ENCODE measurements at regions not wholly inside any gene's neighbourhood (a gene's known extent, or its start where the extent isn't known, plus 50 kb on each side); places are given as distances from the start of the nearest gene placed in this dataset.

GRCh38 chr12:89821896-89822295, 113.3 kb upstream of the ATP2B1 start:
- no peak for DNase-seq (ENCODE audit: low spot score)

- DNase-seq (ENCODE audit: low spot score): no peak
Observed at GRCh38 chr12:89817501-89818226, 109.0 kb upstream of the ATP2B1 start.

GRCh38 chr12:89815225-89815624, 106.6 kb upstream of the ATP2B1 start:
- no peak for DNase-seq (ENCODE audit: low spot score)

DNA sequence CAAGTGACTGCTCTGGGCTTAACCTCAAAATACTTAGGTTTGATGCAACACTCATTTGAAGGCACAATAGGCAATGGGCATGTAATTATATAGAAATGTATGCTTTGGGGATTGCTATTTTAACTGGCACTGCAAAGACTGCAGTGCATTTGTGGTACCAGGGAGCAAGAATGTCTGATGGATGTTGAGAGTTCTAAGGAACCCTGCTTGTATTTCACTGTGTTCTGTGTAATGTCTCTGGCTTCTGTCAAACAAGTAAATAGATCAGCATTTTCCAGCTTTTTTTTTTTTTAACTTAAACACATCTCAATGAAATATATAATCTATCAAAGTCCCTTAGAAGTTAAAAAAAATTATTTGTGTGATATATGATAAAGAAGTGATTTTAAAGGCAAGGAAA, 94.8 kb upstream of the ATP2B1 start:
- no peak for DNase-seq (ENCODE audit: low spot score)

DNA sequence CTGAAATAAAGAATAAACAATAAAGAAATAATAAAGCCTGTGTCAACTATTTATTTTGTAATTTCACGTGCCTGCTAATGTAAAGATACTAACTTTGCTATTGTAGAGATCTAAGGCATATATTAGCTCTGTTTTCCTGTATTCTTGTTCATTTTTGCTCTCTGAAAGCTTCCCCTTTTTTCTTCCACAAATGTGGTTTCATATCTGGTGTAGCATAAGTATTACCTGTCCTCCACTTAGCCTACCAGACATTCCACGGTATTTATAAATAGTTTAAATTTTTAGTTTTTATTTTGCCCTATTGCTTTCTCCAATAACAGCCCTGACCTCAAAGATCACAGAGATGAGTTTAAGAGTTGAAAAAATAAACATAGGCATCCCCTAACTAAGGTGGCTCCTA, 92.6 kb upstream of the ATP2B1 start:
- no peak for DNase-seq (ENCODE audit: low spot score)

DNA sequence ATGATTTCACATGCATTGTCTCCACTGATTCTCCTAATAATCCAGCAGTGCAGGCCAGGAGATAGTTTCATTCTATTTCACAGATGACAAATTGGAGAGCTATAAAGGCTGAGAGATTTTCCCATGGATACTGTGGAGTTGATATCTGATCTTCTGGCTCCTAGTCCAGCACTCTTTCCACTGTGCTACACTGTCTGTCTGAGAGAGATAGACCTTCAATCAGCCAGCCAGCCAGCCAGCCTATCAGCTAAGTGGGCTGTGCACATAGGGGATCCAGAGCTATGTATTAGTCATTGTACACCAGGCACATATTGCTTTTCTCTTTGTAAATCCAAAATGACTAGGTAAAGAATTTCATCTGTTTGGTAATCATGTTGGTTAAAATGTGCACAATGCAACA, 91.8 kb upstream of the ATP2B1 start:
- no peak for DNase-seq (ENCODE audit: low spot score)

GRCh38 chr12:89799316-89799715, 90.7 kb upstream of the ATP2B1 start:
- DNase-seq (ENCODE audit: low spot score): no peak

DNA sequence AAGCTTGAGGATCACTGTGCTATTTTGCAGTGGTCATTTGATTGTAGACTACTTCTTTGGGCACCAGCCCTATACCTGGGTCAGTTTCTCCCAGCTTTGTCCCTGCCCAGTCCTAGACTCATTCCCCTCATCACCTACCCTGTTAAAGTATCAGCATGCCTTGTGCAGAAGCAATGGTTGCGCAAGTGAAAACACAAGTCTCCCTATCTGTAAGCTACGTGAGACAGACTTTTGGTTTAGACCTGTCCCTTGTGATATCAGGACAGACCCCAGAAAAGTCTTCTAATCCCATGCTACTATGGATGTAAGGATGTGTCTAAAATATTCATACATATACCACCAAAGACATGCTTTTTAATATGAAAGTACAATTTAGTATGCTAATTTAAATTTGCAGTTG, 88.8 kb upstream of the ATP2B1 start:
- no peak for DNase-seq (ENCODE audit: low spot score)

GRCh38 chr12:89796798-89797382, 88.3 kb upstream of the ATP2B1 start:
- no peak for DNase-seq (ENCODE audit: low spot score)

GRCh38 chr12:89793946-89794345, 85.3 kb upstream of the ATP2B1 start:
- DNase-seq (ENCODE audit: low spot score): no peak

GRCh38 chr12:89791286-89791685, 82.6 kb upstream of the ATP2B1 start:
- no peak for DNase-seq (ENCODE audit: low spot score)

DNA sequence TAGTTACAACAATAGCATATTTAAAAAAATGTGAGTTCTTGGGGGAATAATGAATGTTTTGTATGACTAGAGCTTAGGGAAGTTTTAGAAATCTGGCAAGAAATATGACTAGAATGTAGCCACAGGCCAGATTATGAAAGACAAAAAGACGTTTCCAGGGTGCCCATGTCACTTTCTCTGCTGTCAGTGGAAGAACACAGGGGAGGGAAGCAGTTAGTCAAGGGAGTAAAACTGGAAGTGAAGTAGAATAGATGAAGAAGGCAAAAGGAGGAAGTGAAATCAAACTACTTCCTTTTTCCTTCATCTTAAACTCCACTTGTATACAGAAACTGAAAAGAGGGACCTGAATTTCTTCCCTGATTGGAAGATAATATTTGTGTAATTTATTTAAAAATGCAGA, 81.2 kb upstream of the ATP2B1 start:
- DNase-seq (ENCODE audit: low spot score): peak; percentile 25

DNA sequence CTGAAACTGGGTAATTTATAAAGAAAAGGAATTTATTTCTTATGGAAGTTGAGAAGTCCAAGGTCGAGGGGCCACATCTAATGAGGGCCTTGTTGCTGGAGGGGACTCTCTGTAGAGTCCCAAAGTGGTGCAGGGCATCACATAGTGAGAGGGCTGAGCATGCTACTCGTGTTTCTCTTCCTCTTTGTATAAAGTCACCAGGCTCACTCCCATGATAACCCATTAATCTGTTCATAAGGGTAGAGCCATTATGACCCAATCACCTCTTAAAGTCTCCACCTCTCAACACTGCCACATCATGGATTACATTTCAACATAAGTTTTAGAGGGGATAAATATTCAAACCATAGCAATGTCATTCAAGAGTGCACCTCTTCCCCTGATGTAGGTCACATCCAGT, 79.1 kb upstream of the ATP2B1 start:
- DNase-seq (ENCODE audit: low spot score): no peak

GRCh38 chr12:89786177-89786810, 77.7 kb upstream of the ATP2B1 start:
- DNase-seq (ENCODE audit: low spot score): no peak

GRCh38 chr12:89783359-89784060, 74.9 kb upstream of the ATP2B1 start:
- DNase-seq (ENCODE audit: low spot score): peak; percentile 52

DNA sequence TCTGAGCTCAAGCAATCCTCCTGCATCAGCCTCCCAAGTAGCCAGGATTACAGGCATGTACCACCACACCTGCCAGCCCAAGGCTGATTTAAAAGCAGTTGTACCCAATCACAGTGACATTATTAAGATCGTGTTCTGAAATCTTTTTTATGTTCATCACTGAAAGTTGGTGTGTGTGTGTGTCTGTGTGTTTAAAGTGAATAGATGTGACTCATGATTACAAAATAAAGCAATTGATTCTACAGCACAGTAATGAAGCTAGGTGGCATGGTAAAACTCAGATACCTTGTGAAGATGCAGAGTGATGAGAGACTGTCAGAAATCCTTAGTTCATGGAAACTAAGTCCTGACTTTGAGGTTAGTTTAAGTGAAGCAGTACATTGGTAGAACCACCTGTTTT, 74.2 kb upstream of the ATP2B1 start:
- DNase-seq (ENCODE audit: low spot score): no peak

DNA sequence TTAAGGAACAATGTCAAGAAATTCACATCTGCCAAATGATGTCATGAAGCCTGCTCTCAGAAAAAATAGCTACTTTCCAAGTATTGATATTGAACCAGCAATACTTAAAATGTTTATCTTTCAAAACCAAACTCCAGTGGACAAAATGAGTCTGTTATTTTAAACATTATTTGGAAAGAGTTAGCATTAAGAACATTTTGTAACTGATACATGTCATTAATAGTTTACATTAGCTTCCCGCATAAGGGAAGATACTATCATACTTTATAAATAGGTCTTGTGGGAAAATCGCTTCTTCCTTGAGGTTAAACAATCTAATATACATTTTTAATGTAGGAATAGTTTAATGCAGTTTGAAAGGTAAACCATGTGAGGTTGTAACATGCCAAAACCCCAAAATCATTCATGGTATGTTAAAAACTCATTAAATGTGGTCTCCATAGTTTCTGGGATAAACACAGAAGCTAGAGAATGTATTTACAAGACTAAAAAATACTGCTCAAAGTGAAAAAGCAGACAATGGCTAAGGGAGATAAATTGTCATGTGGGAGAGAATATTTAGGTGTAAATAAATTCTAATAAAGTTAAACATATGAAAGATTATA, 73.4 kb upstream of the ATP2B1 start:
- no peak for DNase-seq (ENCODE audit: low spot score)

DNA sequence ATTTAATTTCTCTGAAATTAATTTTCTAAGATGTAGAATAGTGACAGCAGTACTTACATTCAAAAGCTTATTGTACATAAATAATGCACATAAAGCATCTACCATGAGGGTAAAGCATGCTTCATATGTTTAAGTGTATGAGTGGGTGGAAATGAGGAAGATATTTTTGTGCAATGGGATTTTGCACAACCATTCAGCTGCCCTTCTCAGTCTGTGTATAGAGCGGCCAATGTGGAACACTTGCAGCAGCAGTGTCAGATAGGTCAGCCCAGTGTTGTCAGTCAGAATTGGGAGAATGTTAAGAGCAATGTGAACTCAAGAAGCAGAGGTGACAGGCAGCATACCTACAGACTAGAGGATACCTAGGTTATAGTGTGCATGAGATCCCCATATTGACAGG, 72.5 kb upstream of the ATP2B1 start:
- DNase-seq (ENCODE audit: low spot score): no peak

DNA sequence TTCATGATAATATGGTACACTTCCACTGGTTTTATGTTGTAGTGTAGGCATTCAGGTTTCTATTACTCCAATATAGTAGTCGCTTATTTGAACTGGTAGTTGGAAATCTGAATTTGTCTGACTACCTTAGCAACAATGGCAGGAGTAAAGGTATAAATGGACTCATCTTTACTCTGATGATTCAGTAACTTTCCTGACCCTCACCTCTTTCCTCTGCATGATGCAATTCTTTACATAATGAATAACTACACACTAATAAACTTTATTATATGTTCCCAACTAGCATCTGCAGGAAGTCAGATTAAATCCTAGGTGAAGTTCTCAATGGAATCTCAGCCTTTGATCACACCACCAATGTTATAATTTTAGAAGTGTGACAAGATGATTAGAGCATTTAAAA, 70.5 kb upstream of the ATP2B1 start:
- no peak for DNase-seq (ENCODE audit: low spot score)

- DNase-seq (ENCODE audit: low spot score): no peak
Observed at GRCh38 chr12:89777733-89778379, 69.2 kb upstream of the ATP2B1 start.

- DNase-seq (ENCODE audit: low spot score): no peak
Observed at GRCh38 chr12:89775986-89776365, 67.3 kb upstream of the ATP2B1 start.
